ENCODE measurements at regions not wholly inside any gene's neighbourhood (a gene's known extent, or its start where the extent isn't known, plus 50 kb on each side); places are given as distances from the start of the nearest gene placed in this dataset.

GRCh38 chrX:39532761-39533160, 565.0 kb downstream of the BCOR start:
- TF ChIP-seq, protein P1, sequence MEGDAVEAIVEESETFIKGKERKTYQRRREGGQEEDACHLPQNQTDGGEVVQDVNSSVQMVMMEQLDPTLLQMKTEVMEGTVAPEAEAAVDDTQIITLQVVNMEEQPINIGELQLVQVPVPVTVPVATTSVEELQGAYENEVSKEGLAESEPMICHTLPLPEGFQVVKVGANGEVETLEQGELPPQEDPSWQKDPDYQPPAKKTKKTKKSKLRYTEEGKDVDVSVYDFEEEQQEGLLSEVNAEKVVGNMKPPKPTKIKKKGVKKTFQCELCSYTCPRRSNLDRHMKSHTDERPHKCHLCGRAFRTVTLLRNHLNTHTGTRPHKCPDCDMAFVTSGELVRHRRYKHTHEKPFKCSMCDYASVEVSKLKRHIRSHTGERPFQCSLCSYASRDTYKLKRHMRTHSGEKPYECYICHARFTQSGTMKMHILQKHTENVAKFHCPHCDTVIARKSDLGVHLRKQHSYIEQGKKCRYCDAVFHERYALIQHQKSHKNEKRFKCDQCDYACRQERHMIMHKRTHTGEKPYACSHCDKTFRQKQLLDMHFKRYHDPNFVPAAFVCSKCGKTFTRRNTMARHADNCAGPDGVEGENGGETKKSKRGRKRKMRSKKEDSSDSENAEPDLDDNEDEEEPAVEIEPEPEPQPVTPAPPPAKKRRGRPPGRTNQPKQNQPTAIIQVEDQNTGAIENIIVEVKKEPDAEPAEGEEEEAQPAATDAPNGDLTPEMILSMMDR (IDR thresholded peaks at IDR 0.05; ENCODE audit: low read depth, low read length): no peak
- DNase-seq (ENCODE audit: low read depth, low spot score): no peak
- no peak overlapping the region for H3K4me3 ChIP-seq (ENCODE audit: low read depth, low read length)
- in situ Hi-C loops (cut with HindIII; ENCODE audit: low sequenced_read_pairs): no loop called here

GRCh38 chrX:39534949-39535348, 562.8 kb downstream of the BCOR start:
- H3K4me3 ChIP-seq (ENCODE audit: low read depth, low read length): no peak overlapping the region
- no peak for DNase-seq (ENCODE audit: low read depth, low spot score)
- in situ Hi-C loops (cut with HindIII; ENCODE audit: low sequenced_read_pairs): no loop called here
- TF ChIP-seq, protein P1 (IDR thresholded peaks at IDR 0.05; ENCODE audit: low read depth, low read length): no peak

- DNase-seq (ENCODE audit: low read depth, low spot score): no peak
- in situ Hi-C loops (cut with HindIII; ENCODE audit: low sequenced_read_pairs): no loop called here
- H3K4me3 ChIP-seq (ENCODE audit: low read depth, low read length): no peak overlapping the region
- TF ChIP-seq, protein P1 (IDR thresholded peaks at IDR 0.05; ENCODE audit: low read depth, low read length): no peak
Observed at GRCh38 chrX:39536211-39536610, 561.5 kb downstream of the BCOR start.

DNA sequence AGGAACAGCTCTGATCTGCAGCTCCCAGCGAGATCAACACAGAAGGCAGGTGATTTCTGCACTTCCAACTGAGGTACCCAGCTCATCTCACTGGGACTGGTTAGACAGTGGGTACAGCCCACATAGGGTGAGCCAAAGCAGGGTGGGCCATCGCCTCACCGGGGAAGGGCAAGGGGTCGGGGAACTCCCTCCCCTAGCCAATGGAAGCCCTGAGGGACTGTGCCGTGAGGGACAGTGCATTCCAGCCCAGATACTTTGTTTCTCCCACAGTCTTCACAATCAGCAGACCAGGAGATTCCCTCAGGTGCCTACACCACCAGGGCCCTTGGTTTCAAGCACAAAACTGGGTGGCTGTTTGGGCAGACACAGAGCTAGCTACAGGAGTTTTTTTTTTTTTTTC, 555.9 kb downstream of the BCOR start:
- in situ Hi-C loops (cut with HindIII; ENCODE audit: low sequenced_read_pairs): no loop called here
- TF ChIP-seq, protein P1 (IDR thresholded peaks at IDR 0.05; ENCODE audit: low read depth, low read length): no peak
- no peak overlapping the region for H3K4me3 ChIP-seq (ENCODE audit: low read depth, low read length)
- no peak for DNase-seq (ENCODE audit: low read depth, low spot score)

GRCh38 chrX:39542316-39542715, 555.4 kb downstream of the BCOR start:
- TF ChIP-seq, protein P1 (IDR thresholded peaks at IDR 0.05; ENCODE audit: low read depth, low read length): no peak
- no peak for DNase-seq (ENCODE audit: low read depth, low spot score)
- no peak overlapping the region for H3K4me3 ChIP-seq (ENCODE audit: low read depth, low read length)
- in situ Hi-C loops (cut with HindIII; ENCODE audit: low sequenced_read_pairs): no loop called here

- TF ChIP-seq, protein P1 (IDR thresholded peaks at IDR 0.05; ENCODE audit: low read depth, low read length): no peak
- no peak overlapping the region for H3K4me3 ChIP-seq (ENCODE audit: low read depth, low read length)
- no peak for DNase-seq (ENCODE audit: low read depth, low spot score)
- in situ Hi-C loops (cut with HindIII; ENCODE audit: low sequenced_read_pairs): no loop called here
Observed at GRCh38 chrX:39550795-39551361, 546.9 kb downstream of the BCOR start.

DNA sequence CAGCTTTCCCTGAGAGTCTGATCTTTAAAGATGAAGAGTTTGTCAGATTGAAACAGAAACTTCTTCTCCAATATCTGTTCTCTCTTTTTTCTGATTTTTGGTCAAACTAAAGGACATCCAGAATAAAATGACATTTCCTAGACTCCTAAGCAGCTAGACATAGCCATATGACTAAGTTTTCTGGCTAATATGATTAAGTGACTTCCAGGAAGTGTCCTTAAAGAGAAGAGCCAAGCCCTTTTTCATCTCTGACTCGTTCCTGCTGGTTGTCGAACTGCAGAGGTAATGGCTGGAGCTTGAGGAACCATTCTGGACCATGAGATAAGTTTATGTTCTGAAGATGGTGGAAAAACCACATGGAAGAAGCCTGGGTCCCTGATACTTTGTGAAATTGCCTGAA, 546.0 kb downstream of the BCOR start:
- in situ Hi-C loops (cut with HindIII; ENCODE audit: low sequenced_read_pairs): no loop called here
- H3K4me3 ChIP-seq (ENCODE audit: low read depth, low read length): no peak overlapping the region
- DNase-seq (ENCODE audit: low read depth, low spot score): no peak
- TF ChIP-seq, protein P1 (IDR thresholded peaks at IDR 0.05; ENCODE audit: low read depth, low read length): no peak
